ENCODE measurements at regions not wholly inside any gene's neighbourhood (a gene's known extent, or its start where the extent isn't known, plus 50 kb on each side); places are given as distances from the start of the nearest gene placed in this dataset.

GRCh38 chrX:40484408-40485091 is 96.2 kb upstream of the ATP6AP2 start (continued):
- TF ChIP-seq PRDM15 (CRISPR knock-in tag; IDR thresholded peaks at IDR 0.05) (no peak), ZBTB4 (CRISPR knock-in tag; IDR thresholded peaks at IDR 0.05) (no peak), JUNB (IDR thresholded peaks at IDR 0.05) (no peak), BRCA1 (IDR thresholded peaks at IDR 0.05; ENCODE audit: low read depth, low read length) (no peak), USF1 (IDR thresholded peaks at IDR 0.05; ENCODE audit: borderline replicate concordance, extremely low read length, insufficient read depth, low read depth, low read length) (no peak), ZZZ3 (IDR thresholded peaks at IDR 0.05; ENCODE audit: control insufficient read depth, insufficient read length, low read depth) (no peak), LARP7 (IDR thresholded peaks at IDR 0.05) (no peak), NBN (IDR thresholded peaks at IDR 0.05) (no peak), CBX3 (IDR thresholded peaks at IDR 0.05; ENCODE audit: borderline replicate concordance, low read depth) (no peak), POLR2AphosphoS5 (IDR thresholded peaks at IDR 0.05; ENCODE audit: low read length) (no peak), PAX5 (IDR thresholded peaks at IDR 0.05; ENCODE audit: borderline replicate concordance, low read depth, low read length) (no peak), KAT2A (conservative IDR thresholded peaks at IDR 0.05; ENCODE audit: control insufficient read depth, low read depth, low read length) (no peak), BCL11A (IDR thresholded peaks at IDR 0.05; ENCODE audit: low read depth, low read length) (no peak), ZSCAN29 (IDR thresholded peaks at IDR 0.05) (no peak)
